Transverse colon (tissue), 4 donors: ENCODE measurements at regions not wholly inside any gene's neighbourhood (a gene's known extent, or its start where the extent isn't known, plus 50 kb on each side); places are given as distances from the start of the nearest gene placed in this dataset.

Experiments used
- CTCF ChIP-seq, 5 experiments: fragments of 200-600 bp in 3 of 5; fragments of 450-650 bp in 2 of 5; sonication (generic) in 3 of 5; IDR thresholded peaks; 1 replicate in 2 of 5; 2 replicates in 3 of 5; pipeline ENCODE4 v1.5.1; 2016 to 2017; ENCODE audit warnings: antibody characterized with exemption in 5 of 5, inconsistent platforms in 3 of 5, mild to moderate bottlenecking in 2 of 5, moderate library complexity in 1 of 5
- EP300 ChIP-seq: sonication (generic); formaldehyde crosslinking; IDR thresholded peaks from one replicate; pipeline ENCODE4 v1.6.1; 2017; ENCODE audit warnings: antibody characterized with exemption, low read depth
- POLR2A ChIP-seq: fragments of 450-650 bp; IDR thresholded peaks from one replicate; pipeline ENCODE4 v1.6.1; 2016; ENCODE audit warnings: antibody characterized with exemption, mild to moderate bottlenecking, moderate library complexity
- POLR2AphosphoS5 ChIP-seq, 3 donors: sonication (generic); formaldehyde crosslinking; IDR thresholded peaks; one replicate each; pipeline ENCODE4 v1.6.1; 2016; ENCODE audit warnings: antibody characterized with exemption in 3 of 3

- TF ChIP-seq POLR2AphosphoS5 (IDR thresholded peaks at IDR 0.05) (no peak), CTCF (IDR thresholded peaks at IDR 0.05) (no peak), POLR2A (no peak), EP300 (no peak)
These were observed 266.2 kb downstream of the SPRY1 start for GRCh38 chr4:123662827-123663226.
